OCI-LY7 (cell line): ENCODE measurements at regions not wholly inside any gene's neighbourhood (a gene's known extent, or its start where the extent isn't known, plus 50 kb on each side); places are given as distances from the start of the nearest gene placed in this dataset.
"Not testable (repeated sequence)": the region's sequence is repeated elsewhere in the genome, so short reads cannot be mapped to it uniquely, and the experiment has no call there.

Experiments used
- BruUV-seq: library from RNA; stranded (reverse); fragments of 400-500 nt; replicated peaks from 2 replicates; lab custom pipeline; 2021; lab: Mats Ljungman, UMichigan
- CTCF ChIA-PET: fragments of 300-600 bp; sonication (Branson Sonifier 250); formaldehyde crosslinking; loops from one replicate; lab custom pipeline; 2022; ENCODE audit warnings: antibody characterized with exemption; ENCODE audit not compliant: unreplicated experiment; lab: Charles Lee
- POLR2A ChIA-PET: fragments of 300-600 bp; sonication (Branson Sonifier 250); formaldehyde crosslinking; loops from one replicate; lab custom pipeline; 2022; ENCODE audit warnings: antibody characterized with exemption; lab: Charles Lee
- DNase-seq: peaks from one replicate; pipeline ENCODE4 v3.0.0-alpha.2; 2015; ENCODE audit warnings: low spot score
- H2AFZ ChIP-seq: fragments of 200-600 bp; sonication (generic), shearing (Covaris generic); 2 replicates; pipeline ENCODE4 v1.6.1; 2014; ENCODE audit warnings: mild to moderate bottlenecking, antibody characterized with exemption, low read length, moderate library complexity
- H3K27ac ChIP-seq: fragments of 200-600 bp; sonication (generic); 2 replicates; pipeline ENCODE4 v1.5.1; 2014; ENCODE audit warnings: mixed run types, low read depth, mild to moderate bottlenecking, moderate library complexity, low read length, inconsistent platforms; ENCODE audit not compliant: poor library complexity, severe bottlenecking
- H3K36me3 ChIP-seq: fragments of 200-600 bp; sonication (generic); 2 replicates; pipeline ENCODE4 v1.6.1; 2014; ENCODE audit warnings: mild to moderate bottlenecking, antibody characterized with exemption, low read length, moderate library complexity, mixed read lengths; ENCODE audit not compliant: insufficient read depth
- H3K4me1 ChIP-seq: fragments of 200-600 bp; sonication (generic); 2 replicates; pipeline ENCODE4 v1.5.1; 2014; ENCODE audit warnings: mild to moderate bottlenecking, low read length; ENCODE audit not compliant: insufficient read depth, poor library complexity, severe bottlenecking
- H3K4me2 ChIP-seq: fragments of 200-600 bp; sonication (generic); 2 replicates; pipeline ENCODE4 v1.6.1; 2014; ENCODE audit warnings: mild to moderate bottlenecking, low read length
- H3K4me3 ChIP-seq: fragments of 200-600 bp; sonication (generic); 2 replicates; pipeline ENCODE4 v1.5.1; 2014; ENCODE audit warnings: mild to moderate bottlenecking, low read depth, low read length; ENCODE audit not compliant: poor library complexity, severe bottlenecking
- H3K79me2 ChIP-seq: fragments of 200-600 bp; sonication (generic); 2 replicates; pipeline ENCODE4 v1.6.1; 2016; ENCODE audit warnings: low read depth, mild to moderate bottlenecking, low read length, moderate library complexity, mixed read lengths; ENCODE audit not compliant: insufficient read depth
- H3K9me2 ChIP-seq: fragments of 200-600 bp; sonication (generic); 2 replicates; pipeline ENCODE4 v1.6.1; 2016; ENCODE audit warnings: mild to moderate bottlenecking, low read length, mixed read lengths; ENCODE audit not compliant: insufficient read depth
- H3K9me3 ChIP-seq: fragments of 200-600 bp; sonication (generic); 2 replicates; pipeline ENCODE4 v1.6.1; 2014; ENCODE audit warnings: mild to moderate bottlenecking, mixed run types, low read length, mixed read lengths
- H4K20me1 ChIP-seq: fragments of 200-600 bp; sonication (generic); 2 replicates; pipeline ENCODE4 v1.6.1; 2014; ENCODE audit warnings: mild to moderate bottlenecking, antibody characterized with exemption, low read length, moderate library complexity, mixed read lengths; ENCODE audit not compliant: insufficient read depth
- CTCF ChIP-seq: fragments of 200-600 bp; sonication (generic); conservative IDR thresholded peaks from 2 replicates; pipeline ENCODE4 v1.5.1; 2014; ENCODE audit warnings: mild to moderate bottlenecking, antibody characterized with exemption, low read length, moderate library complexity, mixed read lengths
- EZH2phosphoT487 ChIP-seq: fragments of 200-600 bp; sonication (generic); IDR thresholded peaks from 2 replicates; pipeline ENCODE4 v1.6.1; 2018; ENCODE audit warnings: low read depth, borderline replicate concordance, mild to moderate bottlenecking, mixed run types, antibody characterized with exemption, low read length, moderate library complexity, mixed read lengths
- intact Hi-C: fragments of 100-400 bp; cut with micrococcal nuclease; formaldehyde crosslinking; loops from one replicate; pipeline ENCODE4 v1.10.0; 2022; ENCODE audit not compliant: unreplicated experiment

GRCh38 chr1:98113811-98114210 lies 193.0 kb upstream of the DPYD start:
- H2AFZ ChIP-seq = no peak overlapping the region
- no peaks in the 10 kb centered on the region for H4K20me1 ChIP-seq
- no TSS peak for BruUV-seq
- no peaks in the 10 kb centered on the region for H3K79me2 ChIP-seq
- no peaks in the 10 kb centered on the region for H3K9me2 ChIP-seq
- no peaks in the 10 kb centered on the region for H3K4me1 ChIP-seq
- H3K27ac ChIP-seq = no peak overlapping the region
- no peaks in the 10 kb centered on the region for H3K9me3 ChIP-seq
- POLR2A ChIA-PET = no interaction called here
- H3K36me3 ChIP-seq = no peaks in the 10 kb centered on the region
- CTCF ChIA-PET = no interaction called here
- DNase-seq = no peak
- TF ChIP-seq CTCF (no peak), EZH2phosphoT487 (no peak)
- no peak overlapping the region for H3K4me2 ChIP-seq
- intact Hi-C loops = no loop called here
- H3K4me3 ChIP-seq = no peak overlapping the region

- Histone ChIP-seq H3K9me2 (no peaks in the 10 kb centered on the region), H3K4me2 (no peak overlapping the region), H3K27ac (no peak overlapping the region), H3K4me3 (no peak overlapping the region), H4K20me1 (no peaks in the 10 kb centered on the region), H2AFZ (no peak overlapping the region), H3K4me1 (no peaks in the 10 kb centered on the region), H3K79me2 (no peaks in the 10 kb centered on the region), H3K9me3 (no peaks in the 10 kb centered on the region), H3K36me3 (no peaks in the 10 kb centered on the region)
- POLR2A ChIA-PET = interaction anchor here (0.5 kb wide), 1 partner anchor 261 kb away, joined by 3 read pairs; no protein-coding TSS in a partner anchor
- CTCF ChIA-PET = no interaction called here
- BruUV-seq = no TSS peak
- TF ChIP-seq EZH2phosphoT487 = no peak
- no peak for DNase-seq
- intact Hi-C loops = no loop called here
Observed at GRCh38 chr1:98112626-98113025, 191.8 kb upstream of the DPYD start.

- H3K27ac ChIP-seq = no peak overlapping the region
- no TSS peak for BruUV-seq
- no peaks in the 10 kb centered on the region for H4K20me1 ChIP-seq
- no peaks in the 10 kb centered on the region for H3K4me1 ChIP-seq
- TF ChIP-seq EZH2phosphoT487 = no peak
- TF ChIP-seq CTCF = no peak
- no peak overlapping the region for H2AFZ ChIP-seq
- no peaks in the 10 kb centered on the region for H3K9me2 ChIP-seq
- intact Hi-C loops = no loop called here
- CTCF ChIA-PET = no interaction called here
- H3K79me2 ChIP-seq = no peaks in the 10 kb centered on the region
- H3K9me3 ChIP-seq = no peaks in the 10 kb centered on the region
- POLR2A ChIA-PET = no interaction called here
- H3K4me2 ChIP-seq = no peak overlapping the region
- H3K36me3 ChIP-seq = no peaks in the 10 kb centered on the region
- DNase-seq = no peak
- no peak overlapping the region for H3K4me3 ChIP-seq
Observed at GRCh38 chr1:98110674-98111073, 189.8 kb upstream of the DPYD start.

GRCh38 chr1:98108378-98108777 lies 187.5 kb upstream of the DPYD start:
- POLR2A ChIA-PET, H3K79me2 ChIP-seq, H3K9me2 ChIP-seq, CTCF ChIA-PET, H3K4me2 ChIP-seq, DNase-seq, intact Hi-C loops, H2AFZ ChIP-seq, H3K4me1 ChIP-seq, H3K27ac ChIP-seq, H3K9me3 ChIP-seq, H3K36me3 ChIP-seq, H3K4me3 ChIP-seq, BruUV-seq, H4K20me1 ChIP-seq: not testable (repeated sequence)
